ENCODE measurements at regions not wholly inside any gene's neighbourhood (a gene's known extent, or its start where the extent isn't known, plus 50 kb on each side); places are given as distances from the start of the nearest gene placed in this dataset.

DNA sequence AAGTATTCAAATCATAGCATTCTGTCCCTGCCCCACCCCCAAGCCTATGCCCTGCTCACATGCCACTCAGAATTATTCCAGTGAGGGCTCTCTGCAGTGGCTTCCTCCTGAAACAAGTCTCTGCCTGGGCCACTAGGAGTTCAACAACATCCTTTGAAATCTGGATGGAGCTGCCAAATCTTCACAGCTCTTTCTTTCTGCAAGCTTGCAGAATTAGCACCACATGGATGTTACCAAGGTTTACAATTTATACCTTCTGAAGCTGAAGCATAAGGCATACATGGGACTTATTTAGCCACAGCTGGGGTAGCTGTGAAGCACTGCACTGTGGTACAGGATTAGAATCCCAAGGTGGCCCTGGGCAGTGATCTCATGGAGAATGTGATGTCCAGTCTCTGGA is 577.5 kb downstream of the CD109 start:
- intact Hi-C loops (cut with DNase I), result no loop called here
- Histone ChIP-seq H3K27me3 (ENCODE audit: control insufficient read depth, insufficient read depth, low read length) (no peaks in the 10 kb centered on the region), H3K27ac (ENCODE audit: low read depth in 2 of 2, low read length in 2 of 2) (no peak overlapping the region), H3K4me1 (ENCODE audit: control insufficient read depth in 2 of 3, insufficient read depth in 2 of 3, low read depth in 1 of 3, low read length in 3 of 3) (no peaks in the 10 kb centered on the region), H3K36me3 (ENCODE audit: control insufficient read depth in 2 of 3, insufficient read depth in 3 of 3, low read length in 3 of 3) (no peaks in the 10 kb centered on the region), H3K4me3 (ENCODE audit: low read length in 3 of 3) (no peak overlapping the region), H3K9me3 (ENCODE audit: control insufficient read depth in 2 of 3, insufficient read depth in 1 of 3, low read length in 3 of 3) (no peaks in the 10 kb centered on the region), H3K9ac (ENCODE audit: low read length in 3 of 3) (no peak overlapping the region)
- no peak for DNase-seq
- TF ChIP-seq, protein P1, sequence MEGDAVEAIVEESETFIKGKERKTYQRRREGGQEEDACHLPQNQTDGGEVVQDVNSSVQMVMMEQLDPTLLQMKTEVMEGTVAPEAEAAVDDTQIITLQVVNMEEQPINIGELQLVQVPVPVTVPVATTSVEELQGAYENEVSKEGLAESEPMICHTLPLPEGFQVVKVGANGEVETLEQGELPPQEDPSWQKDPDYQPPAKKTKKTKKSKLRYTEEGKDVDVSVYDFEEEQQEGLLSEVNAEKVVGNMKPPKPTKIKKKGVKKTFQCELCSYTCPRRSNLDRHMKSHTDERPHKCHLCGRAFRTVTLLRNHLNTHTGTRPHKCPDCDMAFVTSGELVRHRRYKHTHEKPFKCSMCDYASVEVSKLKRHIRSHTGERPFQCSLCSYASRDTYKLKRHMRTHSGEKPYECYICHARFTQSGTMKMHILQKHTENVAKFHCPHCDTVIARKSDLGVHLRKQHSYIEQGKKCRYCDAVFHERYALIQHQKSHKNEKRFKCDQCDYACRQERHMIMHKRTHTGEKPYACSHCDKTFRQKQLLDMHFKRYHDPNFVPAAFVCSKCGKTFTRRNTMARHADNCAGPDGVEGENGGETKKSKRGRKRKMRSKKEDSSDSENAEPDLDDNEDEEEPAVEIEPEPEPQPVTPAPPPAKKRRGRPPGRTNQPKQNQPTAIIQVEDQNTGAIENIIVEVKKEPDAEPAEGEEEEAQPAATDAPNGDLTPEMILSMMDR (IDR thresholded peaks at IDR 0.05; ENCODE audit: borderline replicate concordance, extremely low read depth, insufficient read depth), result no peak
- no peak for FAIRE-seq

DNA sequence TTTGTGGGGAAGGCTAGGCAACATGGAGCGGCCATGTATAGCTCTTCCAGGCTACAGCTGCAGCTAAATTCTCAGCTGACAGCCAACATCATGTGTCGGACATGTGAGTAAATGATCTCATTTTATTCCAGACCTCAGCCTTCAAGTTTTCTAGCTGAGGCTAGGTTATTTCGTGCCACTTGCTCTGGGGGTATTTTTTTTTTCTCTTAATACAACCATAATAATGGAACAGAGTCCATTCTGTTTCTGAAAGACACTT is 573.5 kb downstream of the CD109 start:
- TF ChIP-seq, protein P1 (IDR thresholded peaks at IDR 0.05; ENCODE audit: borderline replicate concordance, extremely low read depth, insufficient read depth), result no peak
- Histone ChIP-seq H3K9me3 (ENCODE audit: control insufficient read depth in 2 of 3, insufficient read depth in 1 of 3, low read length in 3 of 3) (no peaks in the 10 kb centered on the region), H3K36me3 (ENCODE audit: control insufficient read depth in 2 of 3, insufficient read depth in 3 of 3, low read length in 3 of 3) (no peaks in the 10 kb centered on the region), H3K9ac (ENCODE audit: low read length in 3 of 3) (no peak overlapping the region), H3K27me3 (ENCODE audit: control insufficient read depth, insufficient read depth, low read length) (no peaks in the 10 kb centered on the region), H3K4me1 (ENCODE audit: control insufficient read depth in 2 of 3, insufficient read depth in 2 of 3, low read depth in 1 of 3, low read length in 3 of 3) (no peaks in the 10 kb centered on the region), H3K27ac (ENCODE audit: low read depth in 2 of 2, low read length in 2 of 2) (no peak overlapping the region), H3K4me3 (ENCODE audit: low read length in 3 of 3) (no peak overlapping the region)
- intact Hi-C loops (cut with DNase I), result no loop called here
- DNase-seq (no peak), FAIRE-seq (no peak)

DNA sequence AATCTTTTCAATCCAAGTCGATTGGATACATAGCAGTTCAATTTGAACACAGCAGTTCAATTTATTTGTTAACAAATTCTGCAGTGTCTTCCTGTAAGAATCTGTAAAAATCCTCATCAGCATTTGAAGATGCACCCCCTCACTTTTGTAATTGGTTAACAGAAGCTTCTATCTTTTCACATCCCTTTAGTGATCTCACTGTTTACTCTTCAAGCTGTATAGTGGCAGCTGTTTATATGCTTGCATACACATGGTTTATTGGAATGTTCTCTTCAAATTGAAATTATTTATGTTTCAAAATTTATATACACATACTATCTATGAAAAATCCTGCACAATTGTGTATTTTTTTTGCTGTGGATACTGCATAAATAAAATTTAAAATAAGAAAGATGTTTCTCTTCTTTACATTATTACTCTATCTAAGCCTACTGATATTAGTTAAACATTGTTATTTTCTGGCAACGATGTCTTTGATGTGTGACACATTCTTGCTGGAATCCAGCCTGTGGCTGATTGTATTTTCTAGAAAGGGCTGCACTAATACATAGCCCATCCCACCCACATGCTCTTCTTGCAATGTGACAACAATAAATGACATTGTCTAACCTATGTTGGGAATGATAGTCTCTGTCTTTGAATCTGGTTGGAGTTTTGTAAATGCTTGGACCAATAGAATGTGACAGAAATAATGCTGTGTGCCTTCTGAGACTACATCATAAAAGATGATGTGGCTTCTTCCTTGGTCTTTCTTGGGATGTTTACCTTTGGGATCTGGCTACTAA is 573.0 kb downstream of the CD109 start:
- DNase-seq (no peak), FAIRE-seq (no peak)
- no peaks in the 10 kb centered on the region for H3K36me3 ChIP-seq (ENCODE audit: control insufficient read depth in 2 of 3, insufficient read depth in 3 of 3, low read length in 3 of 3)
- H3K9ac ChIP-seq (ENCODE audit: low read length in 3 of 3), result no peak overlapping the region
- intact Hi-C loops (cut with DNase I), result no loop called here
- H3K4me3 ChIP-seq (ENCODE audit: low read length in 3 of 3), result no peak overlapping the region
- no peaks in the 10 kb centered on the region for H3K27me3 ChIP-seq (ENCODE audit: control insufficient read depth, insufficient read depth, low read length)
- H3K4me1 ChIP-seq (ENCODE audit: control insufficient read depth in 2 of 3, insufficient read depth in 2 of 3, low read depth in 1 of 3, low read length in 3 of 3), result no peaks in the 10 kb centered on the region
- no peak overlapping the region for H3K27ac ChIP-seq (ENCODE audit: low read depth in 2 of 2, low read length in 2 of 2)
- TF ChIP-seq, protein P1 (IDR thresholded peaks at IDR 0.05; ENCODE audit: borderline replicate concordance, extremely low read depth, insufficient read depth), result no peak
- H3K9me3 ChIP-seq (ENCODE audit: control insufficient read depth in 2 of 3, insufficient read depth in 1 of 3, low read length in 3 of 3), result no peaks in the 10 kb centered on the region

DNA sequence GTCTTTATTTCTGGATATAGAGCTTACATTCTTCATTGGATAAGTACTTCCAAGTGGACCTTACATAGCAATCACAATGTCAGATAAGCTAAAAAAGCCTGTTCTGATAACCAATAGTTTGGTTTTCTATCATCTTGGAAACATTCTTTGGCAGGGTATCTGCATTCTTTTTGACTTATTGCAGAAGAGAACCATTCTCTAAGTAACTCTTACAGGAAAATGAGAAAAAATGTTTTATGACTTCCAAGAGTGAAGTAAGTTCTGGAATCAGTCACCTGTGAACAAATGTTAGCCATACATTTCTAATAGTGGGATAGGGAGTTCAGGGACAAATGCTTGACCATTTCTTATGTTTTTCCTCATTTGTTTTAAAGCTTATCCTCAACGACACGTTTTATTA is 564.0 kb downstream of the CD109 start:
- no peaks in the 10 kb centered on the region for H3K27me3 ChIP-seq (ENCODE audit: control insufficient read depth, insufficient read depth, low read length)
- H3K27ac ChIP-seq (ENCODE audit: low read depth in 2 of 2, low read length in 2 of 2), result no peak overlapping the region
- DNase-seq (no peak), FAIRE-seq (no peak)
- H3K4me3 ChIP-seq (ENCODE audit: low read length in 3 of 3), result no peak overlapping the region
- TF ChIP-seq, protein P1 (IDR thresholded peaks at IDR 0.05; ENCODE audit: borderline replicate concordance, extremely low read depth, insufficient read depth), result no peak
- intact Hi-C loops (cut with DNase I), result no loop called here
- H3K4me1 ChIP-seq (ENCODE audit: control insufficient read depth in 2 of 3, insufficient read depth in 2 of 3, low read depth in 1 of 3, low read length in 3 of 3), result peaks cover 0 to 7% (median 0%) of the 10 kb centered on the region in 3 donors
- H3K9me3 ChIP-seq (ENCODE audit: control insufficient read depth in 2 of 3, insufficient read depth in 1 of 3, low read length in 3 of 3), result no peaks in the 10 kb centered on the region
- no peak overlapping the region for H3K9ac ChIP-seq (ENCODE audit: low read length in 3 of 3)
- no peaks in the 10 kb centered on the region for H3K36me3 ChIP-seq (ENCODE audit: control insufficient read depth in 2 of 3, insufficient read depth in 3 of 3, low read length in 3 of 3)
